ENCODE measurements at regions not wholly inside any gene's neighbourhood (a gene's known extent, or its start where the extent isn't known, plus 50 kb on each side); places are given as distances from the start of the nearest gene placed in this dataset.

DNA sequence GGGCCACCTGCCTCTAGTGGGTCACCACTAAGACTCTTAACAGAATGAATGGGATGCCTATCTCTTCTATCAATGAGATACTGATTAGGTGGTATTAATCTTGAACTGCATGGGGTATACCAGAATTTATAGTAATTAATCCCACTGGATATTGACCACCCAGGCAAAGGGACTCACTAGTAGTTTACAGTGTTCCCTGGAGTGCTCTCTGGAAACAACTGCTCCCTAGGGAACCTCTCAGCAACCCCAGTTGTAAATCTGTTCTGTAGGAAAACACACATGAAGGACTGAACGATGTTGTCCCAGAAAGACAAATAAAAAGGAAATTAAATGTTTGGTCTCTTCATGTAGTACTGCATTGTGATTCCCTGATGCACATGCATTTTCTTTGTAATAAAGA is 430.5 kb downstream of the HLX start (continued):
- TF ChIP-seq, protein P1, sequence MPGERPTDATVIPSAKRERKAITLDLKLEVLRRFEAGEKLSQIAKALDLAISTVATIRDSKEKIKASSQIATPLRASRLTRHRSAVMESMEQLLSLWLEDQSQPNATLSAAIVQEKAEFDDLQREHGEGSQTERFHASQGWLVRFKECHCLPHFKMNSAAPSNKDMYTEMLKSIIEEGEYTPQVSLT (CRISPR knock-in tag; IDR thresholded peaks at IDR 0.05; ENCODE audit: borderline replicate concordance, low read depth): no peak
- no peak for TF ChIP-seq ZNF121 (CRISPR knock-in tag; IDR thresholded peaks at IDR 0.05)
- no peak for TF ChIP-seq RFX3 (CRISPR knock-in tag; IDR thresholded peaks at IDR 0.05)
- TF ChIP-seq SNAI1 (CRISPR knock-in tag; IDR thresholded peaks at IDR 0.05; ENCODE audit: borderline replicate concordance): no peak
- TF ChIP-seq KAT2B (IDR thresholded peaks at IDR 0.05; ENCODE audit: borderline replicate concordance, low read depth, low read length): no peak
- TF ChIP-seq ZNF160 (CRISPR knock-in tag; IDR thresholded peaks at IDR 0.05): no peak
- TF ChIP-seq, protein P2, sequence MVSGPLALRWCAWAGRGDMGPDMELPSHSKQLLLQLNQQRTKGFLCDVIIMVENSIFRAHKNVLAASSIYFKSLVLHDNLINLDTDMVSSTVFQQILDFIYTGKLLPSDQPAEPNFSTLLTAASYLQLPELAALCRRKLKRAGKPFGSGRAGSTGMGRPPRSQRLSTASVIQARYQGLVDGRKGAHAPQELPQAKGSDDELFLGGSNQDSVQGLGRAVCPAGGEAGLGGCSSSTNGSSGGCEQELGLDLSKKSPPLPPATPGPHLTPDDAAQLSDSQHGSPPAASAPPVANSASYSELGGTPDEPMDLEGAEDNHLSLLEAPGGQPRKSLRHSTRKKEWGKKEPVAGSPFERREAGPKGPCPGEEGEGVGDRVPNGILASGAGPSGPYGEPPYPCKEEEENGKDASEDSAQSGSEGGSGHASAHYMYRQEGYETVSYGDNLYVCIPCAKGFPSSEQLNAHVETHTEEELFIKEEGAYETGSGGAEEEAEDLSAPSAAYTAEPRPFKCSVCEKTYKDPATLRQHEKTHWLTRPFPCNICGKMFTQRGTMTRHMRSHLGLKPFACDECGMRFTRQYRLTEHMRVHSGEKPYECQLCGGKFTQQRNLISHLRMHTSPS (CRISPR knock-in tag; IDR thresholded peaks at IDR 0.05; ENCODE audit: low read depth): no peak
- no peak for TF ChIP-seq STAT5B (CRISPR knock-in tag; IDR thresholded peaks at IDR 0.05)
- no peak for TF ChIP-seq GABPB1 (CRISPR knock-in tag; IDR thresholded peaks at IDR 0.05)
- no peak for TF ChIP-seq ATRX (CRISPR knock-in tag; IDR thresholded peaks at IDR 0.05; ENCODE audit: borderline replicate concordance)

GRCh38 chr1:221310180-221310579 is 430.9 kb downstream of the HLX start:
- Histone ChIP-seq H3K27ac (ENCODE audit: extremely low read length, insufficient read depth, low read length) (no peak overlapping the region), H3K36me3 (replicated peaks in 1 of 2; ENCODE audit: control insufficient read depth in 1 of 2, insufficient read depth in 2 of 2, low read length in 2 of 2) (no peaks in the 10 kb centered on the region), H4K20me1 (ENCODE audit: insufficient read depth, low read length) (no peaks in the 10 kb centered on the region), H3K9ac (ENCODE audit: insufficient read depth, low read depth, low read length) (no peak overlapping the region), H3K4me3 (replicated peaks in 1 of 3; ENCODE audit: insufficient read depth in 1 of 3, low read depth in 2 of 3, low read length in 3 of 3) (no peak overlapping the region), H3K79me2 (ENCODE audit: insufficient read depth, low read length) (no peaks in the 10 kb centered on the region), H3K27me3 (ENCODE audit: control insufficient read depth in 1 of 2, insufficient read depth in 2 of 2, low read length in 2 of 2) (no peaks in the 10 kb centered on the region), H3K4me1 (ENCODE audit: insufficient read depth, low read length) (no peaks in the 10 kb centered on the region), H3K9me3 (ENCODE audit: low read length) (no peaks in the 10 kb centered on the region), H2AFZ (ENCODE audit: low read length) (no peak overlapping the region), H3K4me2 (ENCODE audit: low read depth, low read length) (no peak overlapping the region)
- POLR2A ChIA-PET: no interaction called here
- CTCF ChIA-PET (ENCODE audit: low intra/inter-chr PET ratio, low total read pairs): no interaction called here
- DNase-seq (ENCODE audit: low spot score) (no peak), FAIRE-seq (no peak), ATAC-seq (no peak)
- intact Hi-C loops (cut with micrococcal nuclease; ENCODE audit: unreplicated experiment) (no loop called here), in situ Hi-C loops (cut with HindIII; ENCODE audit: extremely low pct_ligation_motif_present, low pct_unique_long_range_greater_than_20kb) (no loop called here)
- no TSS peak for BruUV-seq (replicated peaks)
- no peak for TF ChIP-seq ZNF124 (CRISPR knock-in tag; IDR thresholded peaks at IDR 0.05)
- TF ChIP-seq ZNF121 (CRISPR knock-in tag; IDR thresholded peaks at IDR 0.05): no peak
- 4% methylated on average over 4 of the region's 4 CpGs for WGBS (ENCODE audit: low lambda C conversion rate)

Measured in HepG2 (cell line).